ENCODE measurements at regions not wholly inside any gene's neighbourhood (a gene's known extent, or its start where the extent isn't known, plus 50 kb on each side); places are given as distances from the start of the nearest gene placed in this dataset.

DNA sequence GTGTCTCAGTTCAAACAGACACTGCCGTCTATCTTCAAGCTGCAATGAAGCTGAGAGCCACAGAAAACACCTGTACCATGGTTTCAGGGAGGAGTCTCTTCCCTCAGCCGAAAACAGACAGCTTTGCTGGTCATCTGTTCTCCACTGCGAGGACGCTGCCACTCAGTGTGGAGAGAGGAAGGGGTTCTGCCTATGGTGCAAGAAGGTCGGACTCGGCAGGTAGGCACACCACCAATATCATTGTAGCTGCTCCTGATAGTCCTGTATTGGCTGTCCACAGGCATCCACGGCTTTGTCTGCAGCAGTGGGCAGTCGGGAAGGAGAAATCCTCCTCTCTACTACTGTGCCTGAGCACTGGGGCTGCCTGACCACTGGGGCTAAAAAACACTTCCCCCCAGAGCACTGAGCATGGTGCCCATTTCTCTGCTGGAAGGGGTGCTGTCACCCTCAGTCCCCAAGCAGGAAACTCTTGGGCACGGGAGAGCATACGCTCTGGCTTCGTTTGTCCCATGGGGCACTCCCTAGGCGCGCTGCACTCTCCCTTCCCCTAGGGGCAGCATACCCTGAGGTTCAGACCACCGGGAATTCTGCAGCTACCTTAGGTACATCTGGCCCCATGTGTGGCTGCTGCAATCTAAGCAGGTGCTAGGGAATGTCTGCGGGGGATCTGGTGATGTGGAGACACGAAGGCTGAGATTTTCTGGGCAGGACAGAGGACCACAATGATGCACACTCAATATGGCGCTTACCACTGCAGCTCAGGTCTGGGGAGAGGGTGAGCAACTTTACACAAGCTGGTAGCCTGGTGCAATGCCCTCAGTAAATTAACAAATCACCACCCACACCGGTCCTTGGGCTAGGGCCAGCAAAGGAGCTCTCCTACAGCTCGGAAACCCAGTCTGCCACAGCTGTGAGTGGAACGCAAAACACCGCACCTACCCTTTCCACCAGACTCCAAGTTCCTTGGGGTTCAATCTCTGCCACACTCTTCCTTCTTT, 880.9 kb upstream of the SEMA6A start:
- TF ChIP-seq POLR2A (IDR thresholded peaks at IDR 0.05; ENCODE audit: low read length) = no peak
- TF ChIP-seq GATA1 (IDR thresholded peaks at IDR 0.05; ENCODE audit: low read depth, low read length) = no peak
